ENCODE measurements at regions not wholly inside any gene's neighbourhood (a gene's known extent, or its start where the extent isn't known, plus 50 kb on each side); places are given as distances from the start of the nearest gene placed in this dataset.

GRCh38 chr15:47179988-47180387 is 537.3 kb upstream of the SEMA6D start:
- TF ChIP-seq CTCF (IDR thresholded peaks at IDR 0.05), result no peak
- no peak for TF ChIP-seq EP300 (IDR thresholded peaks at IDR 0.05)
- TF ChIP-seq POLR2A (IDR thresholded peaks at IDR 0.05), result no peak
